AG08396 (cell line): ENCODE measurements at regions not wholly inside any gene's neighbourhood (a gene's known extent, or its start where the extent isn't known, plus 50 kb on each side); places are given as distances from the start of the nearest gene placed in this dataset.
"Not testable (repeated sequence)": the region's sequence is repeated elsewhere in the genome, so short reads cannot be mapped to it uniquely, and the experiment has no call there.

Experiments
- DNase-seq: peaks from one replicate; pipeline ENCODE4 v3.0.0; 2012; ENCODE audit warnings: low spot score, mixed read lengths

DNA sequence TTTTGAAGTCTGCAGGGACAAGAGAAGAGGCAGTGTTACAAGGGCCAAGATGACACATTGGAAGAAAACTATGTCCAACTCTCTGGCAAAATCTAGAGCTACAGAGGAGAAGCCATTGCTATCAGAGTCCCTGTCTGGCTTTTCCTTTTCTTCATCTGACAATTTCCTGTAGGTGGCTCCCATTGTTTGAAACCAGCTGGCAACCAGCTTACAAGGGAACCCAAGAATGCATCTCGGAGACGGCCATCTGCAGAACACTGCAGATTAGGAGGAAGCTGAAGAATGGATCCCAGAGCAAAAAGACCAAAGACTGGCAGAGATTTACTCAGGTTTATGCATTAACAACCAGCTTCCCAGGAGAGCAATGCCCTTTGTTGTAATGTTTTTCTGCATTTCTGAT lies 216.2 kb upstream of the CTSO start:
- no peak for DNase-seq

DNA sequence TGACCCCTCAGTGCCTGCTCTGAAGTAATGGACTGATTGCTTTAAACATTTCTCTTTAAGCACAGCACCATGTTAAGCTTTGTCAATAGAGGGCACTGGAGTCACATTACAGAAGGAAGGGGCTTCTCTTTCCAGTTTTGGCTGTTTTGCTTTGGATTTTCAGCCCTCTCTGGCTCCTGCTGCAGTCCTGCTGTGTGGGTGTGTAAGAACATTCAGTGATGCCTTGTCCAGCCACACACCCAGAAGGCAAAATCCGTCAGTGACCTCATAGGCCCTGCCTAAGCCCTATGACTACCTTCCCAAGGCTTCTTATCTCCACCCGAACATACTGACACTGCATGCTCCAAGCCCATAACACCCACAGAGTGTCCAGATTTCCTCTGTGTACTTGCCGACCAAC lies 215.3 kb upstream of the CTSO start:
- peak; percentile 49 for DNase-seq

DNA sequence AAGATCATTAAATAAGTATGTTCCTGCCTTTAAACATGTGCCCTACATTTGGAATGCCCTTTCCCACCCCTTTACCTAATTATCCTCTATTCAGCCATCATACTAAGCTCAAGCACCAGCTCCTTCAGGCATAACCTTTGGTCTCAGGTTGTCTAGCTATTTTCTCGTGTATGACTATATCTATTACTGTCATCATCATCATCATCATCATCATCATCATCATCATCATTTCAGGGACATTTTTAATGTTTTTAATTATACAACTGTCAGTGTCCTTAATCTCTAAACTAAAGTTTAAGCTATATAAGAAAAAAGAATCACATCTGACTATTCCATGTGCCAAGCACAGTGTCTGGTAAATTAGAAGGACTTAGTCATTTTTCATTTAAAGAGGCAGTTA lies 214.6 kb upstream of the CTSO start:
- no peak for DNase-seq

DNA sequence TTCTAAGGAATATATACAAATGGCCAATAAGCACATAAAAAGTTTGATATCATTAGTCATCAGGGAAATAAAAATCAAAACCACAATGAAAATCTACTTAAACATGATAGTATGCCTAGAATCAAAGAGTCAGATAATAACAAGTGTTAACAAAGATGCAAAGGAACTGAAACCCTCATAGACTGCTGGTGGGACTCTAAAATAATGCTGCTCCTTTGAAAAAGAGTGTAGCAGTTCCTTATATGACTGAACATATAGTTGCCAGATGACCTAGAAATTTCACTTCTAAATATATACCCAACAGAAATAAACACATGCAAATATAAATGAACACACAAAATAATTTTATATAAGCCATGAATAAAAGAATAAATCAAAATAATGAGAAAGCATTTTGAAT lies 205.1 kb upstream of the CTSO start:
- DNase-seq, result no peak

DNA sequence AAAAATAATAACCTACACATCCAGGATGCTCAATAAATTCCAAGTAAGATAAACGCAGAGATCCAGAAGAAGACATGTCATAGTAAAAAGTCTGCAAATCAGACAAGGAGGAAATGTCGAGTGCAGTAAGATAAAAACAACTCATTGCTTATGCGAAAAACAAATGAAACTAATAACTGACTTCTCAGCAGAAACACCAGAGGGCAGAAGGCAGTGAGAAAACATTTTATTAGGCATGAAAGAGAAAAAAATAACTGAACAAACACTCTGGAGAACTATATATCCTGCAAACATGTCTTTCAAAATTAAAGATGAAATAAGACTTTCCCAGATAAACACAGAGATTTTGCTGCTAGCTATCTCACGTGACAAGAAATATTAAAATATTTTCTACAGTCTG lies 201.3 kb upstream of the CTSO start:
- DNase-seq, result peak; percentile 6

DNA sequence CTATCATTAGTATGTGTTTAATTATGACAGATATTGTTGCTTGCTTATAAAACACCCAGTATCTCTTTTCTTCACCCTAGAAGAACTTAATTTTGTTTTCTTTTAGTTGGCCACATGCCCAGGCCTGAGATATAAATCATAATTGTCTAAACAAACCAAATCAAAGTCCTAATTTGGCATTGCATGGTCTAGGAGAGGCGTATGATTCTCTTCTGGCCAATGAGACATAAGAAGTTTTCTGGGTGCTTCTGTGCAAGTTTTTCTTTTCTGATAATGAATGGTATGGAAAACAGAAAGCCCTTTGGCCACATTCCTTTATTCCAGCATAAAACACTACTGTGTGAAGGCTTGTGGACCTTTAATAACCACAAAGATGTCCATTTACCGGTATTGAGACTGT lies 192.9 kb upstream of the CTSO start:
- no peak for DNase-seq

DNA sequence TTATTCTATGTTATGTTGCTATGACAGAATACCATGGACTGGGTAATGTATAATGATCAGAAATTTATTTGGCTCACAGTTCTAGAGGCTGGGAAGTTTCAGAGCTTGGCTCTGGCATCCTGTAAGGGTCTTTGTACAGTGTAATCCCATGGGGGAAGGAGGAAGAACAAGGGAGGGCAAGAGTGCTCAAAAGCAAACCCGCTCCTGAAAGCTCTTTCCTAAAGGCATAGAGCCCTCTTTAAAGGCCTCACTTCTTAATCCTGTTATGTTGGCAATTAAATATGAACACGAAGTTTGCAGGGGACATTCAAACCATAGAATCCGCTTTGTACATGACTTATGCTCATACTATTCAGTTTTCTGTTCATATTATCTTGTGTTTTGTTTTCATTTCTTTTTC lies 191.3 kb upstream of the CTSO start:
- no peak for DNase-seq

DNA sequence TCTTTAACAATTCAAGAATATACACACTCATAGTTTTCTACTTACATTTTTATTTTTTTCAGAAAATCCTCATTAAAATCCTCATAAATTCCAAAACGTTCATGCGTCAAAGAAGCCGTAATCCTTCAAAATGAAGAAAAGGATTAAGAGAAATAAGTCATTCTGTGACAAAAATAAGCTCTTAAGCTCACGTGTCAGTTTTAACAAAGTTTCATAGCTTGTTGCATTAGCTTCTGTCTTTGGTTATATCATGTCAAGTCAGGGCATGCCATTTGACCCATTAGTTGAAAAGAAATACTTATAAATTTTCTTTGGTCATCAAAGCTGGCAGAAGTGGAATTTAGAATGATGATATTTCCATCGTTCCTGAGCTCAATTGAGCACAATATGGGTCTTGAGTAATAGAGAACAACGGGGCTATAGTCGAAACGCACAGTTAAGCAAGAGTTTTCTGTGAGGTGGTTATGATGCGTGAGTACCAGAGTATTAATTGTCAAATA lies 185.2 kb upstream of the CTSO start:
- DNase-seq, result no peak

DNA sequence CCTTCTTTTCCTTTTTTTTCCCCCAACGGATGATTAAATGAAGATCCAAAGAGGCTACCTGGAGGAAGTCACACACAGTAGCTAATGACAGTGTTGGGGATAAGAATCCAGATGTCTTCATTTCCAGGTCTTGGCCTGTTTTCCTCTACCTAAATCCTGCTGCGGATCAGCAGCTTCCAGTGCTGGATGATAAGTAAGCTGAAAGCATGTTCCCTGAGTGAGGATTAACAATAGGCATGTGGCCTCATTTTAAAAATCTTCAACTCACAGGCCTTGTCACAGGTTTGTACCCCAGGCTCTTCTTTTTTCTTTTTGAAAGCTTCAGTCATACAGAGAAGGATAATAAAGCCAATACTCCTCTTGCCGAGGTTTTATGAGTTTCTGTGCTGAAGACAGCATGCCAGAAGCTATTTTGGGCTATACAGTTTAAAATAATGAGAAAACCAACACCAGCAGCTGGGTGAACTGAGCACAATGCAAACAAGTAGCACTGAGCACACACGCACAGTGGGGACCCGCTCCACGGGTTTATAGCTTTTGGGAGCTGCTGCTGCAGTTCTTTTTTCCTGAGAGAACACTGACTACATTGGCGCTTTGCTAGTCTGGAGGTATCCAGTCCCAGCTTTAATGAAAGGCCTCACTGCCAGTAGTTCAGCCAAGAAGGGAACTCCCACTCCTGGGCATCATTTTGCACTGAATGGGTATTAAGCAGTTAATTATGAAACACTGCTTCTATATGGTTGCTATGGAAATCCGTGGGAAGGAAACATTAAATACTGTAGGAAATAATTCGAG lies 184.2 kb upstream of the CTSO start:
- no peak for DNase-seq

DNA sequence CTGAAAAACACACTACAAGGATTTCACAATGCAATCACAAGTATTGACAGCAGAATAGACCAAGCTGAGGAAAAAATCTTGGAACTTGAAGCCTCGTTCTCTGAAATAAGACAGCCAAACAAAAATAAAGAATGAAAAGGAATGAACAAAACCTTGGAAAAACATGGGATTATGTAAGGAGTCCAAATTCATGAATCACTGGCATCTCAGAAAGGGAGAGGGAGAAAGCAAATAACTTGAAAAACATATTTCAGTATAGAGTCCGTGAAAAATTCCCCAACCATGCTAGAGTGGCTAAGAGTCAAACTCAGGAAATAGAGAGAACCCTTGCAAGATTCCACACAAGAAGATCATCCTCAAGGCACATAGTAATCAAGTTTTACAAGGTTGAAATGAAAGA lies 178.5 kb upstream of the CTSO start:
- no peak for DNase-seq

DNA sequence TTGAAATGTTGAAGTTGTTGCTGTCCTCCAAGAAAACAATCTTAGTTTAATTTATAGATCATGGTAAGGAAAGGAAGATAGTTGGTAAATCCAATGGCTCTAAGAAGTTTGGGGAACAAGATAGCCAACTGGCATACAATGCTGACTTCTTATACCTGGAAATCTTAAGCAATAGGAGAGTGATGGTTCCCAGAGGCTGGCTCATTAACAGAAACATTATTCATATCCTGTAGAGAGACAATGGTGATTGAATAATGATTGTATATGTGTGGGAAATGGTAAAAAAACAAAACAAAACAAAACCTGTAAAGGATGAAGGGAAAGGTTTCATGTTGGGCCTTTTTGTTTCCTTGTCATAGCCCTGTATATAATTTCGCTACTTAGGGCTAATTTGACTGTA lies 174.9 kb upstream of the CTSO start:
- no peak for DNase-seq

DNA sequence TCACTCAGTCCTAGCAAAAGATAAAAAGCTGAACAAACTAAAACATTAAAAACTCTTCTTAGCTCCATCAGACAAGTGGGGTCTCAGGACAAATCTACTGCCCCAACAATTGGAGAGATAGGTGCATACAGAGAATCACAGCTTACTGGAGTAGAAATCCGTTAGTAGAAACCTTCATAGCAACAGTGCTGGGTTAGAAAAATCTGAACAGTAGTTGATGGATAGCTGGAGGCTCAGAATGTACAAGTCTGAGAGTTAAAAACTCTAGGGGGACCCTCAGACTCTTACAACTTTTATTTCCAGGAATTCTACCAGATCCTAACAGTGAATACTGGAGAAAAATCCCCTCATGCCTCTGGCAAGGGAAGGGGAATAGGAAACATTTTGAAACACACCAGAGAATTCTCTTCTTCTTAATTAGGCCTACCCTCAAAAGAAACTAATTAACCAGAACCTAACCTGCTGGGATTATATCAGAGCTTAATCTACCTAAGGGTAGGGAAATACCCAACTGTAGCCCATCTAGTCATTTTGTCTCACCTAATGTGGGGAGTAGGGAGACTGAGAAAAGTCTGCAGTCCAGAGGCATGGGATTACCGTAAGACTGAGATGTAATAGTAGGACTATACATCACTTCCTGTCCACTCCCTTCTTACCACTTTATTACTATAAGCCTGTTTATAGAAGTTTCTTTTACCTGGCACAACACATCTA lies 165.0 kb upstream of the CTSO start:
- DNase-seq, result no peak

DNA sequence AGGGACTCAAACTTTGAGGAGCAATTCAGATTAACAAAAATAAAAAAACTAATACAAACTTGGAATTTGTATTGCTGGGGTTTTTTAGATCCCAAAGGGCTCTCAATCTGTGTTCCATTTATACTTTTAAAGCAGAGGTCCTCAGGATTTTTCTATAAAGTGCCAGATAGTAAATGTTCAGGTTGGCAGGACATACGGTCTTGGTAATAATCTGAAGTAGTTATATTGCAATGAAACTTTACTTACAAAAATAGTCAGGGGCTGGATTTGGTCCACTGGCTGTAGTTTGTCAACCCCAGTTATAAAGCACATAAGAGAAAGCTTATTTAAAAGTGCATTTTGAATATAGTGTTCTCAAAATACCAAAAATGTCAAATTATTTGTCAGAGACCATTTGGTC lies 164.1 kb upstream of the CTSO start:
- no peak for DNase-seq

DNA sequence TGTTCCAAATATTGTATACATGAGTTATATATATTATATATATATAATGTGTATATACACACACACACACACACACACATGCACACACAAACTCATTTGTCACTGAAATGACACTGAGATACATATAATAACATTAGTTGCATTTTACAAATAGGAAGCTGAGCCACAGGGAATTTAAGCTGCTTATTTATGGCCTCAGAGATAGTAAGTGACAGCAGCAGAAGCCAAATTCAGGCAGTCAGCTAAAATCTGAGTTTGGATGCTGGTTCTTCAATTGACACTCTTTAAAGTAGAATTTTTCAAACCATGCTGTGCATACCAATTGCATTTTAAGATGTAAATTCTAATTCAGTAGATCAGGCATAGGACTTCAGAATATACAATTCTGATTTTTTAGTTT lies 163.3 kb upstream of the CTSO start:
- no peak for DNase-seq

DNA sequence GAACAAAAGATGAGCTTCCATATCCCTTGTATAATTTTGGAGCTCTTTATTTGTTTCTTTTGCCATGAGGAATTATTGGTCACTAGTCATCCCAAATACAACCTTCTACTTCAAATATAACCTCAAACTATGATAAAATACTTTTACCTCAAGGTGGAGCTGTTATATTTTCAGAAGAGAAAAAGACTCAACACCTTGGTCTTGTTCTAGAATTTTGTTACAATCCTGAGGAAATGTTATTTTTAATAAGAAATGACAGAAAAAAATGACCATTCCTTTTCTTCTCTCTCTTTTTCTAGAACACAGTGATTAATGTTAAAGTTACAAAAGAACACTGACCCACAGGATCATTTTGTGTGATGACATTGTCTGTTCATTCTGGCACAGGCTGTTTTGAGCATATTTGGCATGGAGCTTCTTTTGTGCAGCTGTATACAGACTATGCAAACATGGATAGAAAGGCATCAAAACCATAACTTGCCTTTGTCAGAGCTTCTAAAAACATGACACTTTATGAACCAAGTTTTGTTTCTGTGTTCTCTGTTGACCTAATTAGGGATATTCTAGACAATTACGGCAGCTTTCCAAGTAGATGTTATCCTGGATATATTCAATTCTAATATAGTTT lies 159.6 kb upstream of the CTSO start:
- no peak for DNase-seq

DNA sequence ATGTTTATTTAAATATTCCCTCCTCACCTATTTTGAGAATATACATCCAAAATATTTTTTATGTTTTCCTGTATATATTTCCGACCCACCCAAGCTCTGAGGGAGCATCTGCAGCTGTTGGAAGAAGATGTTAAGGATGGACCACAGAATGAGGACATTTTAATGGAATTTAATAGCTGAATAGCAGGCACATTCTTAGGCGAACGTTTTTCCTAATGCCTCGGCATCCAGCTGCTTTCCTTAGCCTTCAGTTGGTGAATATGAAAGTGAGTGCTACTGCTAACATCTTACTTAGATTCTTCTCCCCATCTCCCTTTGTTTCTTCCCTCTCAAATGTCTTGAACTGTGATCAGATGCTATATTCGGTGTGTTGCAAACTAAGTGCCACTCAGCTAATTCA lies 158.0 kb upstream of the CTSO start:
- DNase-seq, result no peak

DNA sequence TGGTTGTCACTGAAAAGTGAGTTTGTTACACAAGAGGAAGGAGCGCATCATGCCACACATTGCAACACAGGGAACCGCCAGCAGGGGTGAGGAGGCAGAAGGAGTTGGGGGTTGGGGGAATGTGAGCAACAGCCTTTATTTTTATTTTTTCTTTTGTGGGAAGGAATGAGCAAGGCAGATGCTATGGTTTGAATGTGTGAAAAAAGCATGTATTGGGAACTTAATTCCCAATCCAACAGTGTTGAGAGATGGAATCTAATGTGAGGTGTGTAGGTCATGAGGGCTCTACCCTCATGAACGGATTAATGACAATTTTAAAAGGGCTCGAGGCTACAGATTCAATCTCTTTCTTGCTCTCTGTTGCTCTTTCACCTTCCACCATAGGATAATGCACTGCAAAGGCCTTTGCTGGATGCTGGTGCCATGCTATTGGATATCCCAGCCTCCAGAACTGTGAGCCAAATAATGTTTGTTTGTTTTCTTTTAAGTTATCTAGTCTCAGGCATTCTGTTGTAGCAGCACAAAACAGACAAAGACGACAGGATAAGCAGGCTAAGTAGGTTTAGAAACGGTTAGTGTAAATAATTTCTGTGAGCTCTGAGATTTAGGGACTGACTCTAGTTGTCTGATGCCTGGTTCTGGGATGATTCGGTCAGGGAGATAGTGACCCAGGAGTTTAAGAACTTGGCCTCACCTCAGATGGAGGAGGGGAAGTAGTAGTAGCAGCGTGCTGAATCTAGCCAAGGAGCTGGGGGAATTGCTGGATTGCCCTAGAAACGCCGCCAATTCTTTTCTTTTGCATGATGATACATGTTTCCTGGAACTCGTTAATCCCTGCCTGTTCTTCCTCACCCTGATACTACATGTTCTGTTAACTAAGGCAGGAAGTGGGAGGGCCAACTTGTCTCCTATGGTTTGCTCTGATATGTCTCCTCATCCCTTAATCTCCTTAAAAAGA lies 156.6 kb upstream of the CTSO start:
- DNase-seq, result peak; percentile 6

DNA sequence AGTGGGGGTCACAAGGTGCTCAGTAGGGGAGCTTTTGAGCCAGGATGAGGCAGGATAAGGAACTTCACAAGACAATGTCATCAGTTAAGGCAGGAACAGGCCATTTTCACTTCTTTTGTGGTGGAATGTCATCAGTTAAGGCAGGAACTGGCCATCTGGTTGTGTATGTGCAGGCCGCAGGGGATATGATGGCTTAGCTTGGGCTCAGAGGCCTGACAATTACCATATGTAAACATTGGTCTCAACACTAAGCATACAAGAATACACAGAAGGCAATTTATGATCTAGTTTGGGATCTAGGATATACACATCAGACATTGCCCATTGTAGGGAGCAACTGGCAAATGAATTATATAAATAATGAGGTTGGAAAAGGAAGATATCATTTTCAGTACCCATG lies 155.4 kb upstream of the CTSO start:
- DNase-seq, result not testable (repeated sequence)

DNA sequence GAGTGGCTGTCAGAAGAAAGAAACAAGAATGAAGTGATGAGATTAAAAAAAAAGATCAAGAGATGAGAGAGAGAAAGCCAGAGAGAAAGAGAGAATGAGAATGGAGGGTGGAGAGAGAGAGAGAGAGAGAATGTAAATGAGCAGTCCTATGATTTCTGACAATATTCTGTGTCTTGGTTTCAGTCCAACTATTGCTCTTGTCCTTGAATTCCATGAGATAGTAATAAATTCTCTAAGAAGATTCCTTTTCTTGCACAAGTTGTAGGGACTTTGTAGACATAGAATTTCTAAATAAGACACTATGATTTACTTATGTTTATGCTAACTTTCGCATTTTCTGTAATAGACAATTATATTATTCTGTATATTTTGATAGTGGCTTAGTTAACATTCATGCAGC lies 149.6 kb upstream of the CTSO start:
- DNase-seq, result no peak

DNA sequence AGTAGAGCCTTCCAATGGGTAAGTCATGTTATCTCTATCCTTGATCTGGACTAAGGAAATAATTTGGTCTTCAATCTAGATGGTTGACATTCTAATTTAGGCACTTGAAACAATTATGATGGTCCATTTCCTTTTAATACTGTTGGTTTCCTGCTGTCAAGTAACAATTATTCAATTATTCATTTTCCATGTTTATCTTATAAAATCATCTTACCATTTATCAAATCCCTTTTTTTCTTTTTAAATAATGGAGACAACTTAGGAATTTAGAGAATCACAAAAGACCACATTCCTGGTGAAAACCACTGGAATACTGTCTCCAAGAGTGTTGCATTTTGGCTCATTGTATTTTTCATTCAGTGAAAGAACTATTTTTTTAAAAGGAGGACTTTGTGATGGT lies 148.7 kb upstream of the CTSO start:
- no peak for DNase-seq

DNA sequence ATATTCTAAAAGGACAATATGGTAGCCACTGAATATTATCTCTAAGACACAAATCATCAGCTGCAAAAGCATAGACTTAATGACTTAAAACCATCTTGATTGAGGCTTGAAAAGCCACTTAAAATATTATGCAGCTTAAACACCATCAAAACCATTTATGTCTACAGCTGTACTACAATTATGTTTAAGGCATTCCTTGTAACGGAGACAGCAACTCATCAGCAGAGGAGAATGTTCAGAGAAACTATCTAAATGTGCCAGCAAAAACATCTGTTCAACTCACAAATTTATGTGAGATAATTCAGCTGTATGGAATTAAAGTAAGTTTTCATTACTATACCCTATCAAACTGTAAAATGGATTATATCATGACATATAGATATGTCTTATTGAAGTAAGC lies 147.9 kb upstream of the CTSO start:
- DNase-seq, result no peak

DNA sequence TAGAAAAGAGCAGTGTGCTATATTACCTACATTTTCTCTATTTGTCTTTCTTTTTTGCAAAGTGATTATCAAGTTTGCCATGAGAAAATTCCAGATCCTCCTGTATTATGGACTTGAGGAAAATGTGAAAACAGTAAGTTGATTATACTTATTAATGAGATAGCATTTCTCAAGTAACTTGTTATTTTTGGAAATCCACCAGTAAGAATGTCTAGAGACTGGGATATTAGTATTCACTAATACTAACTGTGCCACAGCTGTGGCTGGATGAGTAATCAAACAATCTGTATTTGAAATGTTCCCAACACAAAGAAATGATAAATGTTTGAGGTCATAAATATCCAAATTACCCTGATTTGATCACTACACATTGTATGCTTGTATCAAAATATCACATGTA lies 147.0 kb upstream of the CTSO start:
- DNase-seq, result no peak
